ENCODE measurements at regions not wholly inside any gene's neighbourhood (a gene's known extent, or its start where the extent isn't known, plus 50 kb on each side); places are given as distances from the start of the nearest gene placed in this dataset.

DNA sequence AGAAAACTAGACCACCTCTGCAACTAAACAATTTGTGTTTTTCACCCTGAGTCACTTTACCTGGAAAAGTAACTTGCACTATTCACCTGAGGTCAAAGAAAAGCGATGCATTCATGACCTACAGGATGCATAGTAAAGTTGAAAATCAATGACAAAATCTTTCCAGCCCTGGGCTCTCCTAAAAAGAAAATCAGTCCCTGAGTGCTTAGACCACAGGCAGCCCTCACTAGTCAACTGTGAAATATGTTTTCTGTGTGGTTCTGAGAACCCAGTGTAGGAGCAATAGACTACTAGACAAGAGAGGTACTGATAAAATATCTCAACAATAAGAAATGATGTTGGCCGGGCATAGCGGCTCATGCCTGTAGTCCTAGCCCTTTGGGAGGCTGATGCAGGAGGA lies 133.1 kb downstream of the TXNL1 start:
- Histone ChIP-seq H3K79me1 (ENCODE audit: low read depth, low read length) (no peaks in the 10 kb centered on the region), H4K91ac (replicated peaks; ENCODE audit: insufficient read length, low read length) (no peak overlapping the region), H3K14ac (ENCODE audit: insufficient read length) (no peak overlapping the region), H3K18ac (ENCODE audit: extremely low read depth, low read length) (no peak overlapping the region), H3K36me3 (ENCODE audit: control insufficient read depth in 2 of 4, insufficient read depth in 4 of 4, low read length in 3 of 4) (no peaks in the 10 kb centered on the region), H2AK5ac (ENCODE audit: low read depth, low read length) (no peak overlapping the region), H3K23me2 (ENCODE audit: low read depth, low read length) (no peaks in the 10 kb centered on the region), H3K79me2 (ENCODE audit: control insufficient read depth in 1 of 2, insufficient read depth in 2 of 2, low read length in 2 of 2) (no peaks in the 10 kb centered on the region), H2BK15ac (ENCODE audit: low read length) (no peak overlapping the region), H2BK120ac (replicated peaks; ENCODE audit: low read depth, low read length) (no peak overlapping the region), H4K5ac (ENCODE audit: insufficient read length, low read depth, low read length) (no peak overlapping the region), H3K4ac (replicated peaks; ENCODE audit: insufficient read length, low read depth, low read length) (no peak overlapping the region), H2BK5ac (ENCODE audit: low read depth, low read length) (no peak overlapping the region), H3K27me3 (replicated peaks in 1 of 4; ENCODE audit: control insufficient read depth in 3 of 4, extremely low read depth in 1 of 4, insufficient read depth in 3 of 4, low read length in 3 of 4) (peaks cover 0 to 2% (median 0%) of the 10 kb centered on the region in 4 experiments; a peak in 1 of 7 replicates), H3K4me2 (ENCODE audit: insufficient read depth in 1 of 2, low read depth in 2 of 2, low read length in 2 of 2) (no peak overlapping the region), H3K27ac (ENCODE audit: low read depth, low read length) (no peak overlapping the region), H4K8ac (ENCODE audit: extremely low read depth, insufficient read depth, low read length) (no peak overlapping the region), H3K4me1 (replicated peaks in 1 of 4; ENCODE audit: control insufficient read depth in 3 of 4, insufficient read depth in 4 of 4, low read length in 3 of 4) (peaks cover 0 to 4% (median 0%) of the 10 kb centered on the region in 4 experiments; a peak in 1 of 7 replicates), H3K56ac (replicated peaks; ENCODE audit: insufficient read length, low read depth, low read length) (no peak overlapping the region), H3K23ac (ENCODE audit: insufficient read length) (no peak overlapping the region), H2AFZ (ENCODE audit: low read length) (no peak overlapping the region), H3K9ac (replicated peaks in 1 of 4; ENCODE audit: extremely low read depth in 1 of 4, low read depth in 3 of 4, low read length in 3 of 4) (no peak overlapping the region), H3K9me3 (ENCODE audit: insufficient read depth in 2 of 2, low read depth in 1 of 2, low read length in 1 of 2) (no peaks in the 10 kb centered on the region), H3K4me3 (ENCODE audit: extremely low read depth in 1 of 4, insufficient read depth in 2 of 4, low read depth in 3 of 4, low read length in 4 of 4) (no peak overlapping the region), H2BK12ac (ENCODE audit: low read depth, low read length) (no peak overlapping the region), H4K20me1 (replicated peaks in 1 of 2; ENCODE audit: control insufficient read depth in 1 of 2, insufficient read depth in 2 of 2, low read length in 2 of 2) (no peaks in the 10 kb centered on the region), H2BK20ac (ENCODE audit: low read length) (no peak overlapping the region)
- no peak for FAIRE-seq
- CTCF ChIA-PET (ENCODE audit: partially characterized antibody), result no interaction called here
- POLR2A ChIA-PET (ENCODE audit: partially characterized antibody), result interaction anchor here (0.6 kb wide), 1 partner anchor 49 kb away, joined by 3 read pairs; no protein-coding TSS in a partner anchor
- WGBS, 2 experiments (ENCODE audit: extremely low coverage in 1 of 2, insufficient coverage in 1 of 2, insufficient read length in 1 of 2, insufficient replicate concordance in 2 of 2, low coverage in 1 of 2, low lambda C conversion rate in 2 of 2, missing lambda C conversion rate in 1 of 2), result 94% methylated on average over 3 of the region's 3 CpGs; no CpG with 5 or more reads in 1 of the 2 experiments
- DNase-seq (ENCODE audit: low read depth in 1 of 2, low spot score in 2 of 2), result no peak
- no peak for TF ChIP-seq RFX5 (IDR thresholded peaks at IDR 0.05; ENCODE audit: borderline replicate concordance, low read depth, low read length)
- TF ChIP-seq KDM4A (IDR thresholded peaks at IDR 0.05; ENCODE audit: low read depth, low read length, severe bottlenecking), result no peak
- TF ChIP-seq SP4 (IDR thresholded peaks at IDR 0.05; ENCODE audit: low read length), result no peak
- no peak for TF ChIP-seq RNF2 (IDR thresholded peaks at IDR 0.05; ENCODE audit: borderline replicate concordance, low read depth, low read length, missing control alignments, poor library complexity, severe bottlenecking)
- TF ChIP-seq RAD21 (IDR thresholded peaks at IDR 0.05 in 1 of 2, conservative IDR thresholded peaks at IDR 0.05 in 1 of 2; ENCODE audit: low read depth in 2 of 2, low read length in 2 of 2), result no peak
- TF ChIP-seq HDAC6 (IDR thresholded peaks at IDR 0.05; ENCODE audit: low read depth, low read length), result no peak
- TF ChIP-seq SP2 (IDR thresholded peaks at IDR 0.05; ENCODE audit: low read length), result no peak
- no peak for TF ChIP-seq TAF1 (IDR thresholded peaks at IDR 0.05; ENCODE audit: low read depth, low read length)
- no peak for TF ChIP-seq GABPA (IDR thresholded peaks at IDR 0.05; ENCODE audit: borderline replicate concordance, insufficient read depth, low read length)
- TF ChIP-seq GTF2F1 (IDR thresholded peaks at IDR 0.05; ENCODE audit: borderline replicate concordance, low read depth, low read length), result no peak
- TF ChIP-seq BACH1 (IDR thresholded peaks at IDR 0.05; ENCODE audit: low read length), result no peak
- no peak for TF ChIP-seq EGR1 (IDR thresholded peaks at IDR 0.05; ENCODE audit: borderline replicate concordance, low read depth, low read length)
- TF ChIP-seq, protein P1, sequence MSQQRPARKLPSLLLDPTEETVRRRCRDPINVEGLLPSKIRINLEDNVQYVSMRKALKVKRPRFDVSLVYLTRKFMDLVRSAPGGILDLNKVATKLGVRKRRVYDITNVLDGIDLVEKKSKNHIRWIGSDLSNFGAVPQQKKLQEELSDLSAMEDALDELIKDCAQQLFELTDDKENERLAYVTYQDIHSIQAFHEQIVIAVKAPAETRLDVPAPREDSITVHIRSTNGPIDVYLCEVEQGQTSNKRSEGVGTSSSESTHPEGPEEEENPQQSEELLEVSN (IDR thresholded peaks at IDR 0.05), result no peak
- TF ChIP-seq ASH2L (IDR thresholded peaks at IDR 0.05; ENCODE audit: low read length), result no peak

All from H1 (cell line).